A673 (cell line): ENCODE measurements at regions not wholly inside any gene's neighbourhood (a gene's known extent, or its start where the extent isn't known, plus 50 kb on each side); places are given as distances from the start of the nearest gene placed in this dataset.

Experiments used
- BruUV-seq: library from RNA; stranded (reverse); fragments of 400-500 nt; replicated peaks from 2 replicates; lab custom pipeline; 2021; lab: Mats Ljungman, UMichigan
- CTCF ChIA-PET: fragments of 300-600 bp; sonication (Branson Sonifier 250); formaldehyde crosslinking; loops from one replicate; lab custom pipeline; 2022; ENCODE audit warnings: antibody characterized with exemption; lab: Charles Lee
- POLR2A ChIA-PET: fragments of 300-600 bp; sonication (Branson Sonifier 250); formaldehyde crosslinking; loops from one replicate; lab custom pipeline; 2022; ENCODE audit warnings: antibody characterized with exemption; ENCODE audit not compliant: low non-redundant PET; lab: Charles Lee
- DNase-seq: peaks from one replicate; pipeline ENCODE4 v3.0.0-alpha.2; 2015; ENCODE audit warnings: low spot score
- H3K27ac ChIP-seq: fragments of 200-600 bp; sonication (generic); 2 replicates; pipeline ENCODE4 v1.5.1; 2016; ENCODE audit warnings: mixed run types, low read depth, mild to moderate bottlenecking, mixed read lengths, antibody characterized with exemption, low read length; ENCODE audit not compliant: poor library complexity, severe bottlenecking
- H3K27me3 ChIP-seq: fragments of 200-600 bp; sonication (generic); replicated peaks from 2 replicates; pipeline ENCODE4 v1.6.1; 2017; ENCODE audit warnings: mixed run types, low read depth, mild to moderate bottlenecking, mixed read lengths, antibody characterized with exemption, low read length; ENCODE audit not compliant: insufficient read depth, poor library complexity
- H3K36me3 ChIP-seq: fragments of 200-600 bp; sonication (generic); 2 replicates; pipeline ENCODE4 v1.6.1; 2016; ENCODE audit warnings: mixed run types, mild to moderate bottlenecking, mixed read lengths, antibody characterized with exemption, low read length; ENCODE audit not compliant: insufficient read depth, poor library complexity, severe bottlenecking
- H3K4me1 ChIP-seq: fragments of 200-600 bp; sonication (generic); 2 replicates; pipeline ENCODE4 v1.6.1; 2017; ENCODE audit warnings: mixed run types, mild to moderate bottlenecking, mixed read lengths, antibody characterized with exemption, low read length; ENCODE audit not compliant: insufficient read depth, poor library complexity, severe bottlenecking
- H3K4me3 ChIP-seq: fragments of 200-600 bp; sonication (generic); 2 replicates; pipeline ENCODE4 v1.5.1; 2016; ENCODE audit warnings: low read depth, mixed run types, mild to moderate bottlenecking, mixed read lengths, low read length; ENCODE audit not compliant: poor library complexity, severe bottlenecking
- H3K9me3 ChIP-seq: fragments of 200-600 bp; sonication (generic); 2 replicates; pipeline ENCODE4 v1.6.1; 2016; ENCODE audit warnings: mixed run types, low read depth, mild to moderate bottlenecking, mixed read lengths, antibody characterized with exemption, low read length; ENCODE audit not compliant: poor library complexity, severe bottlenecking
- CTCF ChIP-seq: fragments of 300-800, 200-600 bp; sonication (generic); conservative IDR thresholded peaks from 2 replicates; pipeline ENCODE4 v1.5.1; 2017; ENCODE audit warnings: low read depth, mild to moderate bottlenecking, antibody characterized with exemption, low read length, moderate library complexity, mixed read lengths
- EZH2 ChIP-seq: fragments of 200-600 bp; sonication (generic); IDR thresholded peaks from 2 replicates; pipeline ENCODE4 v1.6.1; 2017; ENCODE audit warnings: borderline replicate concordance, low read depth, mild to moderate bottlenecking, mixed read lengths, antibody characterized with exemption, low read length; ENCODE audit not compliant: poor library complexity, severe bottlenecking
- intact Hi-C: fragments of 100-400 bp; cut with micrococcal nuclease; formaldehyde crosslinking; loops from one replicate; pipeline ENCODE4 v1.10.0; 2022; ENCODE audit not compliant: unreplicated experiment

DNA sequence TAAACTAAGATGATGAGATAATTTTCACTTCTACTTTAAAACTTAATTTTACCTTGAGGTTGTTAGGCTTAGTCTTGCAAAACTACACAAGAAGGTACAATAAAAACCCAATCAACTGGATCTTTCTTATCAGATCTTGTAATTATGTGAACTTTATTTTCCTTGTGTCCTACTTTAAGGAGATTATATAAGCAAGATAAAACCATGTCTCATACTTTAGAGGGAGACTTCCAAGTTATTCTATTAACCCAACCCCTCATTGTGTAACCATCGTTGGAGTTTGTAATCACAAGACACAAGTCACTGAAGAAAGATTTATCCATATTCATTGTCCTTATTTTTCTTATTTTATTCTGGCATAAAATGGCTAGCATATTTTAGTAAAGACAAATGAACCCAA lies 165.6 kb downstream of the SERPINI1 start:
- BruUV-seq: no TSS peak
- ChIA-PET CTCF (no interaction called here), POLR2A (no interaction called here)
- Histone ChIP-seq H3K27me3 (no peaks in the 10 kb centered on the region), H3K27ac (no peak overlapping the region), H3K4me3 (no peak overlapping the region), H3K9me3 (no peaks in the 10 kb centered on the region), H3K4me1 (no peaks in the 10 kb centered on the region), H3K36me3 (no peaks in the 10 kb centered on the region)
- no peak for TF ChIP-seq CTCF
- no peak for TF ChIP-seq EZH2
- intact Hi-C loops: no loop called here
- DNase-seq: no peak

DNA sequence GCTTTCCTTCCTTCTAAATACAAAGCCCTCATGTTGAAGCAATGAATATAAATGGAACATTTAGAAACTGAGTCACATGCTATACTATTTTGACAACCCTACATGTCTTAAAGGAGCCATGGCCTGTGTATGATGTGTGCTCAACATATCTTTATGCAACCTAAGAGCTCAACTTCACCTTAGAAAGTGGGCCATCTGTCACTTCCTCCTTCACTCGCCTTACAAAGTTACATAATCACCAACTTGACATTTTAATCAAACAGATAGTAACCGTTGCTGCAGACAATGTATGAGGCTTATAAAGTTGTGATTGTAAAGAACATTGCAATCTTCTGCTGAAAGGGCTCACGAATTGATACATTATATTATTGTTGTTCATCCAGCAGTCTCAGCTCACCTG lies 163.6 kb downstream of the SERPINI1 start:
- Histone ChIP-seq H3K9me3 (no peaks in the 10 kb centered on the region), H3K27ac (no peak overlapping the region), H3K36me3 (no peaks in the 10 kb centered on the region), H3K4me3 (no peak overlapping the region), H3K27me3 (no peaks in the 10 kb centered on the region), H3K4me1 (no peaks in the 10 kb centered on the region)
- no peak for TF ChIP-seq CTCF
- TF ChIP-seq EZH2: no peak
- no TSS peak for BruUV-seq
- ChIA-PET POLR2A (no interaction called here), CTCF (no interaction called here)
- intact Hi-C loops: no loop called here
- DNase-seq: no peak

DNA sequence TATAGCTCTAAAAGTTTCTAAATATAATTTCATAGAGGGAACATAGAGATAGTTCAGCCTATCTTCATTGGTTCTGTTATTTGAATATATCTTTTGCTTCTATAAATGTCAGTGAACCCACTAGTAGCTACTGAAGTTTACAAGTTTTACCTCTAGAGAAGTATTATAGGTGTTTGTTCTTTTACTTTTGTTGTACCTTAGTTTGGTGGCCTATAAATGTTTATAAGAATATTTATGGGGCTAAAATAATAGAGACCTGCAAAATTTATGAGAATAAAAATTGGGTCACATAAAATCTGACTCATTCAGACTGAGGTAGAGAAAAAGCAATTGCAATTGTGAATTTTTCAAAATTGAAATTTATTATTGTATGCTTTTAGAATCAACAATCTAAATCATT lies 162.6 kb downstream of the SERPINI1 start:
- no peak overlapping the region for H3K27ac ChIP-seq
- ChIA-PET POLR2A (no interaction called here), CTCF (no interaction called here)
- H3K27me3 ChIP-seq: no peaks in the 10 kb centered on the region
- TF ChIP-seq CTCF (no peak), EZH2 (no peak)
- H3K36me3 ChIP-seq: no peaks in the 10 kb centered on the region
- BruUV-seq: no TSS peak
- H3K4me1 ChIP-seq: no peaks in the 10 kb centered on the region
- intact Hi-C loops: no loop called here
- H3K9me3 ChIP-seq: no peaks in the 10 kb centered on the region
- no peak overlapping the region for H3K4me3 ChIP-seq
- no peak for DNase-seq
